ENCODE measurements at regions not wholly inside any gene's neighbourhood (a gene's known extent, or its start where the extent isn't known, plus 50 kb on each side); places are given as distances from the start of the nearest gene placed in this dataset.

GRCh38 chr2:193520709-193521458 lies 1326.2 kb upstream of the TMEFF2 start:
- ATAC-seq (no peak), DNase-seq (ENCODE audit: low spot score) (no peak)
- Mint-ChIP-seq H3K27me3 (ENCODE audit: low read depth) (no peaks in the 10 kb centered on the region), H3K4me3 (no peak overlapping the region), H3K36me3 (peaks cover 10% of the 10 kb centered on the region), H3K9me3 (peaks cover 15% of the 10 kb centered on the region), H3K4me1 (peaks cover 27% of the 10 kb centered on the region), H3K27ac (peak overlapping the region; percentile 44)
- POLR2A ChIA-PET, result no interaction called here
- TF ChIP-seq MYBL2 (CRISPR knock-in tag; IDR thresholded peaks at IDR 0.05) (no peak), AR (CRISPR knock-in tag; IDR thresholded peaks at IDR 0.05) (no peak), ATF6 (CRISPR knock-in tag; IDR thresholded peaks at IDR 0.05) (no peak), E2F1 (CRISPR knock-in tag; IDR thresholded peaks at IDR 0.05) (no peak), GABPB1 (CRISPR knock-in tag; IDR thresholded peaks at IDR 0.05) (no peak)
- CTCF ChIA-PET, result interaction anchor here (1.3 to 1.4 kb wide), 2 partner anchors 14 to 18 kb away, joined by 3 read pairs; no protein-coding TSS in a partner anchor

- H3K27me3 Mint-ChIP-seq (ENCODE audit: low read depth), result no peaks in the 10 kb centered on the region
- H3K4me1 Mint-ChIP-seq, result peaks cover 20% of the 10 kb centered on the region
- no peak for TF ChIP-seq CREM (CRISPR knock-in tag; IDR thresholded peaks at IDR 0.05)
- ATAC-seq (peak; percentile 59), DNase-seq (ENCODE audit: low spot score) (no peak)
- peaks cover 10% of the 10 kb centered on the region for H3K36me3 Mint-ChIP-seq
- no peak overlapping the region for H3K4me3 Mint-ChIP-seq
- H3K27ac Mint-ChIP-seq, result peak overlapping the region; percentile 91
- POLR2A ChIA-PET, result no interaction called here
- CTCF ChIA-PET, result interaction anchor here (0.7 kb wide), 1 partner anchor 18 kb away, joined by 4 read pairs; no protein-coding TSS in a partner anchor
- H3K9me3 Mint-ChIP-seq, result peaks cover 15% of the 10 kb centered on the region
These were observed 1323.5 kb upstream of the TMEFF2 start for GRCh38 chr2:193518041-193518817.

- POLR2A ChIA-PET, result no interaction called here
- no peak for DNase-seq (ENCODE audit: low spot score)
- CTCF ChIA-PET, result no interaction called here
- Mint-ChIP-seq H3K27ac (no peak overlapping the region), H3K36me3 (peaks cover 10% of the 10 kb centered on the region), H3K9me3 (peaks cover 15% of the 10 kb centered on the region), H3K4me3 (no peak overlapping the region), H3K4me1 (peaks cover 20% of the 10 kb centered on the region), H3K27me3 (ENCODE audit: low read depth) (no peaks in the 10 kb centered on the region)
- TF ChIP-seq ZMAT4 (CRISPR knock-in tag; IDR thresholded peaks at IDR 0.05) (no peak), SMAD4 (CRISPR knock-in tag; IDR thresholded peaks at IDR 0.05) (no peak), NFATC4 (CRISPR knock-in tag; IDR thresholded peaks at IDR 0.05) (no peak), MLX (CRISPR knock-in tag; IDR thresholded peaks at IDR 0.05) (no peak), ZBTB43 (CRISPR knock-in tag; IDR thresholded peaks at IDR 0.05) (no peak), RELA (CRISPR knock-in tag; IDR thresholded peaks at IDR 0.05; ENCODE audit: borderline replicate concordance) (no peak), ATF2 (CRISPR knock-in tag; IDR thresholded peaks at IDR 0.05; ENCODE audit: borderline replicate concordance, low read depth) (no peak), ZNF219 (CRISPR knock-in tag; IDR thresholded peaks at IDR 0.05; ENCODE audit: borderline replicate concordance) (no peak), FOXK1 (CRISPR knock-in tag; IDR thresholded peaks at IDR 0.05) (no peak)
- ATAC-seq, result no peak
These were observed 1322.9 kb upstream of the TMEFF2 start for GRCh38 chr2:193517615-193518014.

Data from WTC11 (cell line).